AG04450 (cell line): ENCODE measurements at regions not wholly inside any gene's neighbourhood (a gene's known extent, or its start where the extent isn't known, plus 50 kb on each side); places are given as distances from the start of the nearest gene placed in this dataset.

Experiments used
- CTCF ChIA-PET: fragments of 300-600, 350-600 bp; formaldehyde crosslinking; extraction: SDS; loops from one replicate; lab custom pipeline; 2022; ENCODE audit warnings: antibody characterized with exemption, inconsistent platforms; lab: Charles Lee
- POLR2A ChIA-PET: fragments of 350-600 bp; formaldehyde crosslinking; extraction: SDS; loops from one replicate; lab custom pipeline; 2021; ENCODE audit warnings: antibody characterized with exemption, inconsistent platforms; lab: Yijun Ruan, JAX
- DNase-seq: peaks from one replicate; pipeline ENCODE4 v3.0.0-alpha.2; 2011; ENCODE audit warnings: low read depth, low spot score
- H3K27ac ChIP-seq: one replicate; pipeline ENCODE4 v1.5.1; 2012; ENCODE audit warnings: low read depth, low read length, control low read depth
- H3K27me3 ChIP-seq: one replicate; pipeline ENCODE4 v1.6.0; 2012; ENCODE audit warnings: low read length; ENCODE audit not compliant: control insufficient read depth, insufficient read depth
- H3K4me3 ChIP-seq: 2 replicates; pipeline ENCODE4 v1.5.1; 2011; ENCODE audit warnings: mild to moderate bottlenecking, low read depth, low read length, control low read depth
- H3K9me3 ChIP-seq: 2 replicates; pipeline ENCODE4 v1.5.1; 2012; ENCODE audit warnings: low read length; ENCODE audit not compliant: control insufficient read depth, insufficient read depth
- TF ChIP-seq, protein P1 (sequence below): IDR thresholded peaks from 2 replicates; pipeline ENCODE4 v1.5.1; 2011; ENCODE audit warnings: low read depth, low read length, control low read depth, inconsistent platforms

DNA sequence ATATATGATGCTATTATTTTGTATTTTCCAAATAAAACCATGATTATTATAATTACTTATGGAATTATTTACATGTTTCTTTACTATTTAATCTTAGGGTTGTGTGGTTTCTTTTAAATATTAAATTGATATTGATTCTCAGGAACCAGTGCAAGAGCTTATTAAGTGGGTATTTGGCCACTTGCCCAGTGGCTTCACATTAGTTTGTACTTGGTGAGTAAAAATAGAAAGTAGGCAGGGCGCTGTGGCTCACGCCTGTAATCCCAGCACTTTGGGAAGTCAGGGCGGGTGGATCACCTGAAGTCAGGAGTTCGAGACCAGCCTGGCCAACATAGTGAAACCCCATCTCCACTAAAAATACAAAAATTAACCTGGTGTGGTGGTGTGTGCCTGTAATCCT is 497.1 kb downstream of the PTPRC start:
- no peak for DNase-seq
- H3K9me3 ChIP-seq: no peaks in the 10 kb centered on the region
- ChIA-PET CTCF (no interaction called here), POLR2A (no interaction called here)
- H3K4me3 ChIP-seq: no peak overlapping the region
- H3K27me3 ChIP-seq: no peaks in the 10 kb centered on the region
- TF ChIP-seq, protein P1, sequence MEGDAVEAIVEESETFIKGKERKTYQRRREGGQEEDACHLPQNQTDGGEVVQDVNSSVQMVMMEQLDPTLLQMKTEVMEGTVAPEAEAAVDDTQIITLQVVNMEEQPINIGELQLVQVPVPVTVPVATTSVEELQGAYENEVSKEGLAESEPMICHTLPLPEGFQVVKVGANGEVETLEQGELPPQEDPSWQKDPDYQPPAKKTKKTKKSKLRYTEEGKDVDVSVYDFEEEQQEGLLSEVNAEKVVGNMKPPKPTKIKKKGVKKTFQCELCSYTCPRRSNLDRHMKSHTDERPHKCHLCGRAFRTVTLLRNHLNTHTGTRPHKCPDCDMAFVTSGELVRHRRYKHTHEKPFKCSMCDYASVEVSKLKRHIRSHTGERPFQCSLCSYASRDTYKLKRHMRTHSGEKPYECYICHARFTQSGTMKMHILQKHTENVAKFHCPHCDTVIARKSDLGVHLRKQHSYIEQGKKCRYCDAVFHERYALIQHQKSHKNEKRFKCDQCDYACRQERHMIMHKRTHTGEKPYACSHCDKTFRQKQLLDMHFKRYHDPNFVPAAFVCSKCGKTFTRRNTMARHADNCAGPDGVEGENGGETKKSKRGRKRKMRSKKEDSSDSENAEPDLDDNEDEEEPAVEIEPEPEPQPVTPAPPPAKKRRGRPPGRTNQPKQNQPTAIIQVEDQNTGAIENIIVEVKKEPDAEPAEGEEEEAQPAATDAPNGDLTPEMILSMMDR: no peak
- no peak overlapping the region for H3K27ac ChIP-seq

DNA sequence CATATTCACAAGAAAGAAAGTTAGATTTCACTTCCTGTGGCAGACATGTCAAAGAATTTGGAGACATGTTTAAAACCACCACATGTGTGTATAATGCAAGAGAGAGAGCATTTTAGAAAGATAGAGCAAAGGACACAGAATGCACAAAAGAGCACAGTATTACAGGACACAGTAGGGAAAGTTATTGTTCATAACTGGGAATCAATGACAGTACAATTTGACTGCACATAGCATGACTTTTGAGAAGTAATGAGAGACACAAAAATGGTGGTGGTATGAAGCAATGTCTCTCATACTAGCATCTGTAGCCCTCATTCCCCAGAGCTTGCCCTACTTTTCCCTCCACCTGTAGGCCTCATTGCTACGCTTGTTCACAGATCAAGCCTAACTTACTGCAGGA is 499.2 kb downstream of the PTPRC start:
- TF ChIP-seq, protein P1: no peak
- ChIA-PET CTCF (no interaction called here), POLR2A (no interaction called here)
- Histone ChIP-seq H3K4me3 (no peak overlapping the region), H3K9me3 (no peaks in the 10 kb centered on the region), H3K27me3 (no peaks in the 10 kb centered on the region), H3K27ac (no peak overlapping the region)
- no peak for DNase-seq

DNA sequence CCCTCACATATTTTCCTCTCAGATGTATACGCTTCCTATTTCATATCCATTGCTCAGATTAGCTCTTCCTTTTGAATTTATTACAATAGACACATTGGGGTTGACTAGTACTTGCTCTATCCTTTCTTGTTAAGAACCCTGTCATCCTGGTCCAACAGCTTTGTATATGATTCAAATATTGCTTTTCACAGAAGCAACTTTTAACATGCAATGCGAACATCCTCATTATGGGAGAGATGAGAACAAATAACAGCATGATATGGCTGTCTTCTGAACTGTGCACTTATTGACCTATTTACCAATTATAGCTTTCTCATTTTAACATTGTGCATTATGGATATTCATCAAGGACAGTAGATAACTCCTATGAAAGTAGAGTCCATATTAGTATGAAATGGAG is 510.8 kb downstream of the PTPRC start:
- ChIA-PET POLR2A (no interaction called here), CTCF (no interaction called here)
- Histone ChIP-seq H3K4me3 (no peak overlapping the region), H3K9me3 (no peaks in the 10 kb centered on the region), H3K27me3 (no peaks in the 10 kb centered on the region), H3K27ac (no peak overlapping the region)
- no peak for DNase-seq
- TF ChIP-seq, protein P1: no peak

DNA sequence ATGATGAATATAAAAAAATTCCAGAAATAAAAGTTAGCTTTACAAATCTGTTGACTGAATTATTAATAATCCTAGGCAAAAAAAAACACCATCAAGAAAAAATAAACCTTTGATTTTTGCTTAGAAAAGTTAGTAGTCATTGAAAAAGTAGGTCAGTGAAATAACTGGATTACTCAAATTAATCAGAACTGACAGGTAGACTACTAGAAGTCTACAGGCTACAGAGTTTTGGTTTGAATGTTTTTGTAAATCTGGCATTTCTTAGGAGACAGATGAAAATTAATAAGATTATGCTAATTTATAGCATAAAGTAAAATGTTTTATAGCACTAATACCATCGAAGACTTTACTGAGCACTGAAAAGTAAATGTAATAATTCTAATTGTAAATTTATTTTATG is 511.9 kb downstream of the PTPRC start:
- H3K27ac ChIP-seq: no peak overlapping the region
- POLR2A ChIA-PET: no interaction called here

DNA sequence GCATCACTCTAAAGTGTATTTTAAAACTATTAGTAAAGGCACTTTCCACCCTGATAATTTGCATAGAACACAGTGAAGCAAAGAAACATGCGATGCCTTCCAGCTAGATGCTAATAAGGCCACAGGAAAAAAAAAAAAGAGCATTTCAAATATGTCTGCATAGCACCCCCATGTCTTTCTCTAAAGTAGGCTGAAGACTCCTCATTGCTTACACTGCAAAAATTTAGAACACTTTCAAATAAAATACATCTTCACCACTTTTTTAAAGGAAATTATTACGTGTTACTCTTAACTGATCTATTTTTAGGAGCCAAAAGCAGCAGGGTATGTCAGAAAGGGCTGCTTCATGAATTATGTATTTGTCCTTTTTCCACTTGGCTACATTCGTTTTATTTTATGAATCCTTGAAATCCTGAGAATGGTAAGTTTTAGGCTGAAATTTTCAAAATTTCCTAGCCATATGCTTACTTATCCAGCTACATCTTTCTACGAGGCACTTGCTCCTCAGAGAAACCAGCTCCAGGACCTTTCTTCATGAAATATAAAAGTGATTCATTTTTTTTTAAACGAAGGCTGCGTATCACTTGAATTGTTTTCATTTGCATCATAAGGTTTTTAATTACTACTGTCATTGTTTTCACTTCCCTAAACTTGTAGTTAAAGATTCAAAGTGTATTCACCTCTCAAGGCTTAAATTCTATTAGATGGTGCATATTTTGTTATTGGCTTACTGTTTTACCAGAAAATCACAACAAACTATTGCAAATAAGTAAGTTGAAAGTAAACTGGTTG is 513.0 kb downstream of the PTPRC start:
- no peak overlapping the region for H3K27ac ChIP-seq
- no peaks in the 10 kb centered on the region for H3K27me3 ChIP-seq
- TF ChIP-seq, protein P1: no peak
- no peaks in the 10 kb centered on the region for H3K9me3 ChIP-seq
- DNase-seq: no peak
- CTCF ChIA-PET: no interaction called here
- POLR2A ChIA-PET: no interaction called here
- H3K4me3 ChIP-seq: no peak overlapping the region

More for the DNA sequence above, 511.9 kb downstream of the PTPRC start:
- TF ChIP-seq, protein P1: no peak
- no peaks in the 10 kb centered on the region for H3K9me3 ChIP-seq
- no peak overlapping the region for H3K4me3 ChIP-seq
- CTCF ChIA-PET: no interaction called here
- DNase-seq: no peak
- no peaks in the 10 kb centered on the region for H3K27me3 ChIP-seq
